ENCODE measurements at regions not wholly inside any gene's neighbourhood (a gene's known extent, or its start where the extent isn't known, plus 50 kb on each side); places are given as distances from the start of the nearest gene placed in this dataset.

- TF ChIP-seq RXRA (IDR thresholded peaks at IDR 0.05; ENCODE audit: insufficient read depth, low read depth, low read length), result peak; percentile 87; the same call in 1 of the 2 replicates
- TF ChIP-seq SRF (IDR thresholded peaks at IDR 0.05; ENCODE audit: low read depth, low read length), result no peak
- TF ChIP-seq, protein P1, sequence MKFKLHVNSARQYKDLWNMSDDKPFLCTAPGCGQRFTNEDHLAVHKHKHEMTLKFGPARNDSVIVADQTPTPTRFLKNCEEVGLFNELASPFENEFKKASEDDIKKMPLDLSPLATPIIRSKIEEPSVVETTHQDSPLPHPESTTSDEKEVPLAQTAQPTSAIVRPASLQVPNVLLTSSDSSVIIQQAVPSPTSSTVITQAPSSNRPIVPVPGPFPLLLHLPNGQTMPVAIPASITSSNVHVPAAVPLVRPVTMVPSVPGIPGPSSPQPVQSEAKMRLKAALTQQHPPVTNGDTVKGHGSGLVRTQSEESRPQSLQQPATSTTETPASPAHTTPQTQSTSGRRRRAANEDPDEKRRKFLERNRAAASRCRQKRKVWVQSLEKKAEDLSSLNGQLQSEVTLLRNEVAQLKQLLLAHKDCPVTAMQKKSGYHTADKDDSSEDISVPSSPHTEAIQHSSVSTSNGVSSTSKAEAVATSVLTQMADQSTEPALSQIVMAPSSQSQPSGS (IDR thresholded peaks at IDR 0.05; ENCODE audit: low read length), result no peak
- no peak for TF ChIP-seq MAX (IDR thresholded peaks at IDR 0.05)
- TF ChIP-seq CTCF (IDR thresholded peaks at IDR 0.05; ENCODE audit: control extremely low read depth in 1 of 3, insufficient read depth in 1 of 3, low read depth in 1 of 3, low read length in 3 of 3), result peak in 2 of 3 experiments; percentile 34 to 55; a peak in 3 of 4 replicates
- TF ChIP-seq EP300 (IDR thresholded peaks at IDR 0.05; ENCODE audit: borderline replicate concordance in 1 of 2, low read depth in 2 of 2, low read length in 2 of 2), result no peak
- TF ChIP-seq SIRT6 (IDR thresholded peaks at IDR 0.05; ENCODE audit: low read length), result no peak
- no peak for TF ChIP-seq GTF2F1 (IDR thresholded peaks at IDR 0.05; ENCODE audit: borderline replicate concordance, low read depth, low read length)
- no peak for TF ChIP-seq SP4 (IDR thresholded peaks at IDR 0.05; ENCODE audit: low read length)
- TF ChIP-seq KDM5A (IDR thresholded peaks at IDR 0.05; ENCODE audit: low read length), result no peak
- no peak for TF ChIP-seq EGR1 (IDR thresholded peaks at IDR 0.05; ENCODE audit: borderline replicate concordance, low read depth, low read length)
- TF ChIP-seq POLR2AphosphoS5 (IDR thresholded peaks at IDR 0.05; ENCODE audit: low read depth, low read length), result no peak
- TF ChIP-seq SP2 (IDR thresholded peaks at IDR 0.05; ENCODE audit: low read length), result no peak
- no peak for TF ChIP-seq TAF1 (IDR thresholded peaks at IDR 0.05; ENCODE audit: low read depth, low read length)
- no peak for TF ChIP-seq EZH2 (IDR thresholded peaks at IDR 0.05; ENCODE audit: low read depth, low read length, severe bottlenecking)
These were observed 88.6 kb upstream of the ZNF385D start (continued) for GRCh38 chr3:21839592-21839991.

All from H1 (cell line).